OCI-LY3 (cell line): ENCODE measurements at regions not wholly inside any gene's neighbourhood (a gene's known extent, or its start where the extent isn't known, plus 50 kb on each side); places are given as distances from the start of the nearest gene placed in this dataset.
"Not testable (repeated sequence)": the region's sequence is repeated elsewhere in the genome, so short reads cannot be mapped to it uniquely, and the experiment has no call there.

ENCODE experiments used
- H2AFZ ChIP-seq: fragments of 200-600, 300-600 bp; shearing (Covaris generic); 2 replicates; pipeline ENCODE4 v1.6.0; 2014; ENCODE audit warnings: antibody characterized with exemption, low read depth, low read length
- H3K27ac ChIP-seq: fragments of 200-600, 300-600 bp; sonication (generic); 2 replicates; pipeline ENCODE4 v1.5.1; 2014; ENCODE audit warnings: mild to moderate bottlenecking, low read length, moderate library complexity, mixed read lengths
- H3K27me3 ChIP-seq: fragments of 200-600, 300-600 bp; sonication (generic); 2 replicates; pipeline ENCODE4 v1.6.1; 2014; ENCODE audit warnings: low read depth, low read length, mixed read lengths
- H3K36me3 ChIP-seq: fragments of 200-600, 300-600 bp; sonication (generic); replicated peaks from 2 replicates; pipeline ENCODE3; 2014; ENCODE audit warnings: low read depth, low read length, mixed read lengths
- H3K4me1 ChIP-seq: fragments of 300-600, 200-600 bp; sonication (generic); 2 replicates; pipeline ENCODE4 v1.6.1; 2014; ENCODE audit warnings: low read length, mixed read lengths
- H3K4me2 ChIP-seq: fragments of 200-600, 300-600 bp; sonication (generic); 2 replicates; pipeline ENCODE4 v1.6.1; 2014; ENCODE audit warnings: low read length, mixed read lengths
- H3K4me3 ChIP-seq: fragments of 300-600, 200-600 bp; sonication (generic); 2 replicates; pipeline ENCODE4 v1.5.1; 2014; ENCODE audit warnings: antibody characterized with exemption, mild to moderate bottlenecking, low read length, moderate library complexity
- H3K79me2 ChIP-seq: fragments of 300-600, 200-600 bp; shearing (Covaris generic); 2 replicates; pipeline ENCODE4 v1.6.1; 2014; ENCODE audit warnings: mild to moderate bottlenecking, low read length, mixed read lengths
- H3K9ac ChIP-seq: fragments of 300-600, 200-600 bp; shearing (Covaris generic); 2 replicates; pipeline ENCODE4 v1.6.0; 2014; ENCODE audit warnings: mild to moderate bottlenecking, low read length, moderate library complexity
- H3K9me3 ChIP-seq: fragments of 200-600, 300-600 bp; shearing (Covaris generic); 2 replicates; pipeline ENCODE4 v1.6.1; 2014; ENCODE audit warnings: low read length, mixed read lengths; ENCODE audit not compliant: insufficient read depth
- H4K20me1 ChIP-seq: fragments of 200-600, 300-600 bp; sonication (generic); 2 replicates; pipeline ENCODE4 v1.6.1; 2016; ENCODE audit warnings: low read length, mixed read lengths; ENCODE audit not compliant: insufficient read depth
- CTCF ChIP-seq: fragments of 200-600, 300-600 bp; sonication (generic); IDR thresholded peaks from 2 replicates; pipeline ENCODE4 v1.5.1; 2014; ENCODE audit warnings: antibody characterized with exemption, low read length, low read depth
- EZH2phosphoT487 ChIP-seq: fragments of 200-600 bp; shearing (Covaris generic); IDR thresholded peaks from 2 replicates; pipeline ENCODE4 v1.6.1; 2018; ENCODE audit warnings: antibody characterized with exemption, mixed run types, low read depth

GRCh38 chr7:21338728-21339164 lies 89.1 kb upstream of the SP4 start:
- no peak for TF ChIP-seq EZH2phosphoT487
- TF ChIP-seq CTCF: no peak
- Histone ChIP-seq H3K27ac (no peak overlapping the region), H3K4me3 (no peak overlapping the region), H3K4me1 (peaks cover 7% of the 10 kb centered on the region; the same call in 1 of the 2 replicates), H3K79me2 (no peaks in the 10 kb centered on the region), H3K36me3 (no peaks in the 10 kb centered on the region), H3K4me2 (no peak overlapping the region), H3K9me3 (no peaks in the 10 kb centered on the region), H3K27me3 (no peaks in the 10 kb centered on the region), H3K9ac (no peak overlapping the region), H4K20me1 (no peaks in the 10 kb centered on the region), H2AFZ (no peak overlapping the region)

GRCh38 chr7:21344900-21345299 lies 83.0 kb upstream of the SP4 start:
- not testable (repeated sequence) for H3K27ac ChIP-seq, H3K36me3 ChIP-seq, H3K4me3 ChIP-seq, H3K9me3 ChIP-seq, H3K9ac ChIP-seq, H4K20me1 ChIP-seq, H2AFZ ChIP-seq, H3K27me3 ChIP-seq, H3K79me2 ChIP-seq, H3K4me1 ChIP-seq, H3K4me2 ChIP-seq

GRCh38 chr7:21345361-21345760 lies 82.5 kb upstream of the SP4 start:
- H3K4me3 ChIP-seq: no peak overlapping the region
- no peaks in the 10 kb centered on the region for H3K4me1 ChIP-seq
- H3K79me2 ChIP-seq: no peaks in the 10 kb centered on the region
- H3K9me3 ChIP-seq: no peaks in the 10 kb centered on the region
- H4K20me1 ChIP-seq: no peaks in the 10 kb centered on the region
- no peak overlapping the region for H3K27ac ChIP-seq
- TF ChIP-seq CTCF (no peak), EZH2phosphoT487 (no peak)
- no peak overlapping the region for H2AFZ ChIP-seq
- H3K4me2 ChIP-seq: no peak overlapping the region
- H3K27me3 ChIP-seq: no peaks in the 10 kb centered on the region
- no peaks in the 10 kb centered on the region for H3K36me3 ChIP-seq
- no peak overlapping the region for H3K9ac ChIP-seq

GRCh38 chr7:21346297-21346696 lies 81.6 kb upstream of the SP4 start:
- Histone ChIP-seq H3K4me3 (no peak overlapping the region), H3K36me3 (no peaks in the 10 kb centered on the region), H3K27me3 (no peaks in the 10 kb centered on the region), H4K20me1 (no peaks in the 10 kb centered on the region), H2AFZ (no peak overlapping the region), H3K4me2 (no peak overlapping the region), H3K9ac (no peak overlapping the region), H3K9me3 (no peaks in the 10 kb centered on the region), H3K4me1 (no peaks in the 10 kb centered on the region), H3K27ac (no peak overlapping the region), H3K79me2 (no peaks in the 10 kb centered on the region)
- no peak for TF ChIP-seq CTCF
- TF ChIP-seq EZH2phosphoT487: no peak
